ENCODE measurements at regions not wholly inside any gene's neighbourhood (a gene's known extent, or its start where the extent isn't known, plus 50 kb on each side); places are given as distances from the start of the nearest gene placed in this dataset.

DNA sequence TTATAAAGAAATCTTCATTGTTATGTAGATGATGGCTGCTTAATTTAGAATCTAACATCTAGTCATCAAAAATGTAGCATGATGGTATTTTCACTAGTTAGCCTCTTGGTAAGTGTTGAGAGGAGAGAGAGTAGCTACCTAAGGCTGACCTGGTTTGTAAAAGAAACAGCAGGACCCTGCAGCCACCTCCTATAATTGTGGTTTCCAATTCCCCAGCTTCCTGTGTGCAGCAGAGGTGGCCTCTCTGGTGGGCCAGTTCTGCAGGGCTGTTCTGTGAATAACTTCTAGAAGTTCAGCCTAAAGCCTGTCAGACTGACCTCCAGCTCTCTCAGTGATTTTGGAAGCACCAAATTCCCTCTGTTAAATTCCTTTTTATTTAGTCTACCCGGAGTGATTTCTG, 246.4 kb upstream of the LRRC7 start:
- H3K36me3 ChIP-seq (replicated peaks in 1 of 2; ENCODE audit: control insufficient read depth in 1 of 2, insufficient read depth in 2 of 2, low read length in 1 of 2), result no peaks in the 10 kb centered on the region
- no peak overlapping the region for H3K9ac ChIP-seq
- H2AFZ ChIP-seq (ENCODE audit: low read depth), result no peak overlapping the region
- no peak overlapping the region for H3K27ac ChIP-seq (ENCODE audit: low read depth in 2 of 2, low read length in 1 of 2)
- no peaks in the 10 kb centered on the region for H4K20me1 ChIP-seq (ENCODE audit: insufficient read depth)
- 20% methylated on average over 1 of the region's 1 CpG for WGBS (ENCODE audit: low lambda C conversion rate)
- POLR2A ChIA-PET, result no interaction called here
- H3K9me2 ChIP-seq, result no peaks in the 10 kb centered on the region
- H3F3A ChIP-seq (replicated peaks; ENCODE audit: insufficient read depth), result no peaks in the 10 kb centered on the region
- no peaks in the 10 kb centered on the region for H3K9me3 ChIP-seq
- H3K4me3 ChIP-seq (ENCODE audit: low read depth in 2 of 2, low read length in 1 of 2), result no peak overlapping the region
- TF ChIP-seq JUND (IDR thresholded peaks at IDR 0.05), result no peak
- no peak for TF ChIP-seq NFIC (IDR thresholded peaks at IDR 0.05; ENCODE audit: borderline replicate concordance)
- TF ChIP-seq TEAD4 (IDR thresholded peaks at IDR 0.05; ENCODE audit: borderline replicate concordance, insufficient read depth), result no peak
- no peak for TF ChIP-seq FOSL2 (IDR thresholded peaks at IDR 0.05; ENCODE audit: borderline replicate concordance, low read depth)
- TF ChIP-seq SIN3A (IDR thresholded peaks at IDR 0.05; ENCODE audit: borderline replicate concordance, low read depth, low read length), result no peak
- no peak for TF ChIP-seq EP300 (IDR thresholded peaks at IDR 0.05; ENCODE audit: borderline replicate concordance in 1 of 2, low read depth in 1 of 2, low read length in 1 of 2)
- TF ChIP-seq FOXJ3 (CRISPR knock-in tag; IDR thresholded peaks at IDR 0.05), result no peak
- TF ChIP-seq POLR2AphosphoS5 (IDR thresholded peaks at IDR 0.05; ENCODE audit: low read depth, low read length), result no peak
- no peak for TF ChIP-seq FOXM1 (IDR thresholded peaks at IDR 0.05; ENCODE audit: low read depth)
- no peak for TF ChIP-seq NRF1 (IDR thresholded peaks at IDR 0.05; ENCODE audit: low read depth, low read length)
- TF ChIP-seq RXRA (IDR thresholded peaks at IDR 0.05; ENCODE audit: borderline replicate concordance, low read depth), result no peak
- TF ChIP-seq, protein P1, sequence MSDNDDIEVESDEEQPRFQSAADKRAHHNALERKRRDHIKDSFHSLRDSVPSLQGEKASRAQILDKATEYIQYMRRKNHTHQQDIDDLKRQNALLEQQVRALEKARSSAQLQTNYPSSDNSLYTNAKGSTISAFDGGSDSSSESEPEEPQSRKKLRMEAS (IDR thresholded peaks at IDR 0.05; ENCODE audit: low read depth), result no peak
- no peak for TF ChIP-seq MXI1 (IDR thresholded peaks at IDR 0.05; ENCODE audit: low read depth, low read length)
- TF ChIP-seq EZH2phosphoT487 (IDR thresholded peaks at IDR 0.05; ENCODE audit: borderline replicate concordance, low read depth), result no peak
- peaks cover 0 to 2% of the 10 kb centered on the region in 2 experiments; a peak in 1 of 4 replicates for H3K4me1 ChIP-seq (ENCODE audit: control insufficient read depth in 1 of 2, insufficient read depth in 2 of 2, low read depth in 1 of 2, low read length in 1 of 2)
- CTCF ChIA-PET, result no interaction called here
- H3K4me2 ChIP-seq, result no peak overlapping the region
- no peaks in the 10 kb centered on the region for H3K27me3 ChIP-seq (ENCODE audit: insufficient read depth)
- H3K79me2 ChIP-seq (ENCODE audit: insufficient read depth), result no peaks in the 10 kb centered on the region
- DNase-seq, result no peak

DNA sequence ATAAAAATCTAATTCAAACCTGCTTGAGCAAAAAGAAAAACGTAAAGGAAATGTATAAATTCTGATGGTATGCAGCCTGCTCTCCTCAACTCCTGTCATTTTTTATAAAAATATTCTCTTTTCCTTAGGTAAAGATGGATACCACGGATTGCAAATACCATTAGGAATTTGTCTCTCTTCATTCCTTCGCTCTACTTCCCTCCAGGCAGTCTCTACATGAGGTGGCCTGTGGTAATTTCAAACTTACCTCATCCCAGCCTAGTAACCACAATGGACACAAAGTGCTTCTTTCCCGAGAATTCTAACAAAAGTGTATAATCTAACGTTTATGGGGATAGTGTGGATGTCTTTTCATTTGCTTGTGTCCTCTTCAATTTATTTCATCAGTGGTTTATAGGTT, 239.5 kb upstream of the LRRC7 start:
- Histone ChIP-seq H2AFZ (ENCODE audit: low read depth) (no peak overlapping the region), H3K79me2 (ENCODE audit: insufficient read depth) (no peaks in the 10 kb centered on the region), H3K27me3 (ENCODE audit: insufficient read depth) (no peaks in the 10 kb centered on the region), H3F3A (replicated peaks; ENCODE audit: insufficient read depth) (no peaks in the 10 kb centered on the region), H3K4me1 (ENCODE audit: control insufficient read depth in 1 of 2, insufficient read depth in 2 of 2, low read depth in 1 of 2, low read length in 1 of 2) (no peaks in the 10 kb centered on the region), H3K9me3 (no peaks in the 10 kb centered on the region), H4K20me1 (ENCODE audit: insufficient read depth) (no peaks in the 10 kb centered on the region), H3K36me3 (replicated peaks in 1 of 2; ENCODE audit: control insufficient read depth in 1 of 2, insufficient read depth in 2 of 2, low read length in 1 of 2) (no peaks in the 10 kb centered on the region), H3K9ac (no peak overlapping the region), H3K9me2 (no peaks in the 10 kb centered on the region), H3K27ac (ENCODE audit: low read depth in 2 of 2, low read length in 1 of 2) (no peak overlapping the region), H3K4me2 (no peak overlapping the region), H3K4me3 (ENCODE audit: low read depth in 2 of 2, low read length in 1 of 2) (no peak overlapping the region)
- CTCF ChIA-PET, result interaction anchor here (0.6 kb wide), 1 partner anchor 33 kb away, joined by 3 read pairs; no protein-coding TSS in a partner anchor
- no peak for TF ChIP-seq YY1 (IDR thresholded peaks at IDR 0.05; ENCODE audit: low read depth)
- TF ChIP-seq, protein P2, sequence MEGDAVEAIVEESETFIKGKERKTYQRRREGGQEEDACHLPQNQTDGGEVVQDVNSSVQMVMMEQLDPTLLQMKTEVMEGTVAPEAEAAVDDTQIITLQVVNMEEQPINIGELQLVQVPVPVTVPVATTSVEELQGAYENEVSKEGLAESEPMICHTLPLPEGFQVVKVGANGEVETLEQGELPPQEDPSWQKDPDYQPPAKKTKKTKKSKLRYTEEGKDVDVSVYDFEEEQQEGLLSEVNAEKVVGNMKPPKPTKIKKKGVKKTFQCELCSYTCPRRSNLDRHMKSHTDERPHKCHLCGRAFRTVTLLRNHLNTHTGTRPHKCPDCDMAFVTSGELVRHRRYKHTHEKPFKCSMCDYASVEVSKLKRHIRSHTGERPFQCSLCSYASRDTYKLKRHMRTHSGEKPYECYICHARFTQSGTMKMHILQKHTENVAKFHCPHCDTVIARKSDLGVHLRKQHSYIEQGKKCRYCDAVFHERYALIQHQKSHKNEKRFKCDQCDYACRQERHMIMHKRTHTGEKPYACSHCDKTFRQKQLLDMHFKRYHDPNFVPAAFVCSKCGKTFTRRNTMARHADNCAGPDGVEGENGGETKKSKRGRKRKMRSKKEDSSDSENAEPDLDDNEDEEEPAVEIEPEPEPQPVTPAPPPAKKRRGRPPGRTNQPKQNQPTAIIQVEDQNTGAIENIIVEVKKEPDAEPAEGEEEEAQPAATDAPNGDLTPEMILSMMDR (IDR thresholded peaks at IDR 0.05), result no peak
- TF ChIP-seq IRF3 (IDR thresholded peaks at IDR 0.05; ENCODE audit: low read depth, low read length), result no peak
- no peak for TF ChIP-seq PBX3 (IDR thresholded peaks at IDR 0.05)
- TF ChIP-seq FOXJ3 (CRISPR knock-in tag; IDR thresholded peaks at IDR 0.05), result no peak
- no peak for TF ChIP-seq TAF1 (IDR thresholded peaks at IDR 0.05; ENCODE audit: borderline replicate concordance, low read depth, low read length)
- no peak for TF ChIP-seq RCOR1 (IDR thresholded peaks at IDR 0.05; ENCODE audit: low read length)
- POLR2A ChIA-PET, result no interaction called here
- no peak for DNase-seq
- 28% methylated on average over 5 of the region's 5 CpGs for WGBS (ENCODE audit: low lambda C conversion rate)

Measured in SK-N-SH (cell line).